ENCODE measurements at regions not wholly inside any gene's neighbourhood (a gene's known extent, or its start where the extent isn't known, plus 50 kb on each side); places are given as distances from the start of the nearest gene placed in this dataset.

- no peak overlapping the region for H4K5ac ChIP-seq (ENCODE audit: insufficient read length, low read depth, low read length)
- H3K79me2 ChIP-seq (ENCODE audit: control insufficient read depth in 1 of 2, insufficient read depth in 2 of 2, low read length in 2 of 2) = no peaks in the 10 kb centered on the region
- H3K4ac ChIP-seq (replicated peaks; ENCODE audit: insufficient read length, low read depth, low read length) = no peak overlapping the region
- 94% methylated on average over 8 of the region's 10 CpGs; no CpG with 5 or more reads in 1 of the 2 experiments for WGBS, 2 experiments (ENCODE audit: extremely low coverage in 1 of 2, insufficient coverage in 1 of 2, insufficient read length in 1 of 2, insufficient replicate concordance in 2 of 2, low coverage in 1 of 2, low lambda C conversion rate in 2 of 2, missing lambda C conversion rate in 1 of 2)
- H3K9ac ChIP-seq (replicated peaks in 1 of 4; ENCODE audit: extremely low read depth in 1 of 4, low read depth in 3 of 4, low read length in 3 of 4) = no peak overlapping the region
- H3K9me3 ChIP-seq (ENCODE audit: insufficient read depth in 2 of 2, low read depth in 1 of 2, low read length in 1 of 2) = no peaks in the 10 kb centered on the region; a peak in 1 of 4 replicates
- DNase-seq (ENCODE audit: low read depth in 1 of 2, low spot score in 2 of 2) (no peak), FAIRE-seq (no peak)
- no peaks in the 10 kb centered on the region for H3K23me2 ChIP-seq (ENCODE audit: low read depth, low read length)
- no peak overlapping the region for H2AK5ac ChIP-seq (ENCODE audit: low read depth, low read length)
- no peak overlapping the region for H3K18ac ChIP-seq (ENCODE audit: extremely low read depth, low read length)
- H4K20me1 ChIP-seq (replicated peaks in 1 of 2; ENCODE audit: control insufficient read depth in 1 of 2, insufficient read depth in 2 of 2, low read length in 2 of 2) = no peaks in the 10 kb centered on the region
- peak overlapping the region; percentile 52; the same call in 1 of the 2 replicates for H2AFZ ChIP-seq (ENCODE audit: low read length)
- no peak for TF ChIP-seq EZH2 (IDR thresholded peaks at IDR 0.05; ENCODE audit: low read depth, low read length, severe bottlenecking)
- peak in 1 of 2 experiments; percentile 3; a peak in 1 of 4 replicates for TF ChIP-seq RAD21 (IDR thresholded peaks at IDR 0.05 in 1 of 2, conservative IDR thresholded peaks at IDR 0.05 in 1 of 2; ENCODE audit: low read depth in 2 of 2, low read length in 2 of 2)
- TF ChIP-seq CTCF (IDR thresholded peaks at IDR 0.05; ENCODE audit: control extremely low read depth in 1 of 3, insufficient read depth in 1 of 3, low read depth in 1 of 3, low read length in 3 of 3) = peak; percentile 13 to 31 (median 25); a peak in 3 of 4 replicates
- no peak overlapping the region for H3K56ac ChIP-seq (replicated peaks; ENCODE audit: insufficient read length, low read depth, low read length)
- no peak overlapping the region for H2BK120ac ChIP-seq (replicated peaks; ENCODE audit: low read depth, low read length)
- H4K8ac ChIP-seq (ENCODE audit: extremely low read depth, insufficient read depth, low read length) = no peak overlapping the region
- no peak overlapping the region for H3K4me3 ChIP-seq (ENCODE audit: extremely low read depth in 1 of 4, insufficient read depth in 2 of 4, low read depth in 3 of 4, low read length in 4 of 4)
- H2BK20ac ChIP-seq (ENCODE audit: low read length) = no peak overlapping the region
- no peaks in the 10 kb centered on the region for H3K36me3 ChIP-seq (ENCODE audit: control insufficient read depth in 2 of 4, insufficient read depth in 4 of 4, low read length in 3 of 4)
- no peak overlapping the region for H2BK5ac ChIP-seq (ENCODE audit: low read depth, low read length)
- H2BK12ac ChIP-seq (ENCODE audit: low read depth, low read length) = no peak overlapping the region
- H3K27ac ChIP-seq (ENCODE audit: low read depth, low read length) = no peak overlapping the region
- H2BK15ac ChIP-seq (ENCODE audit: low read length) = no peak overlapping the region
- no peak overlapping the region for H3K4me2 ChIP-seq (ENCODE audit: insufficient read depth in 1 of 2, low read depth in 2 of 2, low read length in 2 of 2)
- H3K4me1 ChIP-seq (replicated peaks in 1 of 4; ENCODE audit: control insufficient read depth in 3 of 4, insufficient read depth in 4 of 4, low read length in 3 of 4) = no peaks in the 10 kb centered on the region
- no peaks in the 10 kb centered on the region for H3K79me1 ChIP-seq (ENCODE audit: low read depth, low read length)
- H3K23ac ChIP-seq (ENCODE audit: insufficient read length) = no peak overlapping the region
- CTCF ChIA-PET (ENCODE audit: partially characterized antibody) = no interaction called here
- POLR2A ChIA-PET (ENCODE audit: partially characterized antibody) = no interaction called here
- no peak overlapping the region for H4K91ac ChIP-seq (replicated peaks; ENCODE audit: insufficient read length, low read length)
- H3K27me3 ChIP-seq (replicated peaks in 1 of 4; ENCODE audit: control insufficient read depth in 3 of 4, extremely low read depth in 1 of 4, insufficient read depth in 3 of 4, low read length in 3 of 4) = no peaks in the 10 kb centered on the region
- no peak overlapping the region for H3K14ac ChIP-seq (ENCODE audit: insufficient read length)
Observed at GRCh38 chr2:203646266-203646864, 60.1 kb upstream of the CD28 start.
